Vagina (tissue), 2 donors: ENCODE measurements at regions not wholly inside any gene's neighbourhood (a gene's known extent, or its start where the extent isn't known, plus 50 kb on each side); places are given as distances from the start of the nearest gene placed in this dataset.

ENCODE experiments used
- CTCF ChIP-seq, 3 experiments: fragments of 450-650 bp in 2 of 3; fragments of 200-600 bp in 1 of 3; sonication (generic) in 1 of 3; IDR thresholded peaks; one replicate each; pipeline ENCODE4 v1.5.1; 2017 to 2019; ENCODE audit warnings: antibody characterized with exemption in 3 of 3, mild to moderate bottlenecking in 2 of 3, moderate library complexity in 2 of 3
- POLR2A ChIP-seq, 2 donors: fragments of 450-650 bp; IDR thresholded peaks; one replicate each; pipeline ENCODE4 v1.6.1; 2017; ENCODE audit warnings: antibody characterized with exemption in 2 of 2, mild to moderate bottlenecking in 2 of 2, moderate library complexity in 2 of 2
- POLR2AphosphoS5 ChIP-seq, 2 donors: sonication (generic); formaldehyde crosslinking; IDR thresholded peaks; one replicate each; pipeline ENCODE4 v1.9.0; 2017; ENCODE audit warnings: antibody characterized with exemption in 2 of 2, mild to moderate bottlenecking in 2 of 2, low read depth in 1 of 2; ENCODE audit not compliant: insufficient read depth in 1 of 2

GRCh38 chr11:69232821-69233743, 60.9 kb upstream of the MYEOV start:
- TF ChIP-seq CTCF (IDR thresholded peaks at IDR 0.05) (no peak), POLR2A (IDR thresholded peaks at IDR 0.05) (no peak), POLR2AphosphoS5 (IDR thresholded peaks at IDR 0.05; ENCODE audit: insufficient read depth in 1 of 2, low read depth in 1 of 2) (no peak)
